Globus pallidus (tissue), 1 donor: ENCODE measurements at regions not wholly inside any gene's neighbourhood (a gene's known extent, or its start where the extent isn't known, plus 50 kb on each side); places are given as distances from the start of the nearest gene placed in this dataset.
"Not testable (repeated sequence)": the region's sequence is repeated elsewhere in the genome, so short reads cannot be mapped to it uniquely, and the experiment has no call there.

Source experiments
- DNase-seq: peaks from one replicate; pipeline ENCODE4 v3.0.0-alpha.2; 2015; ENCODE audit warnings: low spot score

- no peak for DNase-seq
Measured at GRCh38 chr4:117014236-117014635, 71.1 kb downstream of the TRAM1L1 start.

GRCh38 chr4:117010671-117011070, 74.7 kb downstream of the TRAM1L1 start:
- DNase-seq: no peak

- DNase-seq: no peak
Measured at GRCh38 chr4:117001077-117001476, 84.3 kb downstream of the TRAM1L1 start.

- DNase-seq: no peak
Measured at GRCh38 chr4:116982656-116983055, 102.7 kb downstream of the TRAM1L1 start.

- DNase-seq: not testable (repeated sequence)
Measured at GRCh38 chr4:116980436-116980835, 104.9 kb downstream of the TRAM1L1 start.

- DNase-seq: no peak
Measured at GRCh38 chr4:116959045-116959444, 126.3 kb downstream of the TRAM1L1 start.

GRCh38 chr4:116953947-116954346, 131.4 kb downstream of the TRAM1L1 start:
- no peak for DNase-seq

- DNase-seq: no peak
Measured at GRCh38 chr4:116952530-116953136, 132.7 kb downstream of the TRAM1L1 start.

GRCh38 chr4:116949856-116950255, 135.5 kb downstream of the TRAM1L1 start:
- no peak for DNase-seq

- DNase-seq: no peak
Measured at GRCh38 chr4:116942315-116942714, 143.1 kb downstream of the TRAM1L1 start.

GRCh38 chr4:116930329-116930728, 155.0 kb downstream of the TRAM1L1 start:
- no peak for DNase-seq

GRCh38 chr4:116926631-116927295, 158.6 kb downstream of the TRAM1L1 start:
- no peak for DNase-seq

GRCh38 chr4:116925900-116926457, 159.4 kb downstream of the TRAM1L1 start:
- DNase-seq: no peak

GRCh38 chr4:116923389-116923788, 162.0 kb downstream of the TRAM1L1 start:
- no peak for DNase-seq

- peak; percentile 38 for DNase-seq
Measured at GRCh38 chr4:116913451-116913850, 171.9 kb downstream of the TRAM1L1 start.

- no peak for DNase-seq
Measured at GRCh38 chr4:116906758-116907157, 178.6 kb downstream of the TRAM1L1 start.

- DNase-seq: no peak
Measured at GRCh38 chr4:116899561-116899960, 185.8 kb downstream of the TRAM1L1 start.

GRCh38 chr4:116885579-116885978, 199.8 kb downstream of the TRAM1L1 start:
- no peak for DNase-seq

- no peak for DNase-seq
Measured at GRCh38 chr4:116882503-116882902, 202.9 kb downstream of the TRAM1L1 start.

- no peak for DNase-seq
Measured at GRCh38 chr4:116881077-116881476, 204.3 kb downstream of the TRAM1L1 start.

- no peak for DNase-seq
Measured at GRCh38 chr4:116880625-116881024, 204.8 kb downstream of the TRAM1L1 start.

- DNase-seq: peak; percentile 8
Measured at GRCh38 chr4:116878280-116878679, 207.1 kb downstream of the TRAM1L1 start.

GRCh38 chr4:116877069-116877468, 208.3 kb downstream of the TRAM1L1 start:
- no peak for DNase-seq

- DNase-seq: no peak
Measured at GRCh38 chr4:116872941-116873340, 212.4 kb downstream of the TRAM1L1 start.
